ENCODE measurements at regions not wholly inside any gene's neighbourhood (a gene's known extent, or its start where the extent isn't known, plus 50 kb on each side); places are given as distances from the start of the nearest gene placed in this dataset.
"Not testable (repeated sequence)": the region's sequence is repeated elsewhere in the genome, so short reads cannot be mapped to it uniquely, and the experiment has no call there.

GRCh38 chr10:6721964-6722615 lies 142.0 kb upstream of the PRKCQ start:
- no peak for DNase-seq

- no peak for DNase-seq
Measured at GRCh38 chr10:6721480-6721879, 141.4 kb upstream of the PRKCQ start.

GRCh38 chr10:6719561-6719960 lies 139.5 kb upstream of the PRKCQ start:
- DNase-seq, result no peak

DNA sequence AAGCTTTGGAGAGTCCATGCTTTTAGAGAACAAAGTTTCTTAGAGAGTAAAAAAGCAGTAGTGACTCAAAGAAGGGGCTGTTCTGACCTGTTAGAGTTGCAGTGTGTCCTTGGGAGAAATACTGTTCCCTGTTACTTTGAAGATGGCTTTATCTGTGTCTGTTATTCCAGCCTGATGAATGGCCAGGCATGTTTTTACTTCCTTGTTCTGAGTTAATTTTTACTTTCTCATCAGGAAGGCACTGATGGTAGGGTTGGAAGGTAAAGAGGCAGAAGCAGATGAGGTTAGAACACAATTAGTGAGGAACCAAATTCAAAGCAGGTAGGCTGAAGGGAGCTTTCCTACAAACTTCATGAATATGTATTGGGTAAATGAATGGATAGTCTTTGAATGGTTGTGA lies 138.5 kb upstream of the PRKCQ start:
- no peak for DNase-seq

DNA sequence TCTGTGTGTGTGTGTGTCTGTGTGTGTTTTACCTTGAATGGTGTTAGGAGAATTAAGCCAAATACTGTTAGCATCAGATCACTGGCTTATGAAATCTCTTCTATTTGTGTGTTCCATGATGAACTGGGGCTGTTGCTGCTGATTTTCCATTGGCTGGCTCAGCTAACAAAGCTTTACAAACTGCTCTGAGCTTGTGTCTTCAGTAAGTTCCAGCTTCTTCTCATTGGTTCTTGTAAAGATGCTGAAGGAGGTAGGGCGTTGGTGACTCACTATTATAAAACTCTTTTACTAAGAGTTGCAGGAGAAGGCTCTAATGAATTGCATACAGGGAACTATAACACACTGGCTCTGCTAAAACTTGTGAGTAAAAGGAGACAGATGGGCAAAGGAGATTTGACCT lies 136.4 kb upstream of the PRKCQ start:
- DNase-seq, result no peak

DNA sequence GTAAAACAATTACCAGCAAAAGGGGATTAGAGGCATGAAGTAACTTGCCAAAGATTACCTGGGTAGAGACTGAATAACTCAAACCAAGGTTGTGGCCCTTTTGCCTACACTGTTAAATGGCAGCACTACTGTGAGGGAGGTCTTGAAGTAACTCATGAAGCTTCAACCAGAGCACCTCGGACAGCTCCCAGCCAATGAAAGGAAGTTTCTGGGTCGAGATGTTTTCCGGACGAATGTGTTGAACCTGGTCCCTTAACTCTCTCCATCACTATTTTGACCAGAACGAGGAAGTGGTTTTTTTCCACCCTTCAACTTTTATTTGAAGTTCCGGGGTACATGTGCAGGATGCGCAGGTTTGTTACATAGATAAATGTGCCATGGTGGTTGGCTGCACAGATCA lies 133.6 kb upstream of the PRKCQ start:
- no peak for DNase-seq

DNA sequence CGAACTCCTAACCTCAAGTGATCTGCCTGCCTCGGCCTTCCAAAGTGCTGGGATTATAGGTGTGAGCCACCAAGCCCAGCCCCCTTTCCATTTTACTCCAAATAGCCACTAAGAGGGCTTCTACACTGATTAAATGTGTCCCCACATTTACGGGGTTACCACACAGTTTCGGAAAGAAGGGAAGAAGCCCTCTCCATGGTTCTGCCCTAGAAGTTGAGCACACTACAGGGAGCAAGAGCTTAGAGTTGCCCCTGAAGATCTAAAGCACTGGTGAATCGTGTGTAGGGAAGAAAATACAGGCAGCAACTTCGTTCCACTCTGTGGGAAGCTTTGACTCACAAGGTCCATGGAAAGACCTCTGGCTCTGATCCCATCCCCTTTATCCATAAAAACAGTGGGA lies 133.0 kb upstream of the PRKCQ start:
- DNase-seq, result no peak

DNA sequence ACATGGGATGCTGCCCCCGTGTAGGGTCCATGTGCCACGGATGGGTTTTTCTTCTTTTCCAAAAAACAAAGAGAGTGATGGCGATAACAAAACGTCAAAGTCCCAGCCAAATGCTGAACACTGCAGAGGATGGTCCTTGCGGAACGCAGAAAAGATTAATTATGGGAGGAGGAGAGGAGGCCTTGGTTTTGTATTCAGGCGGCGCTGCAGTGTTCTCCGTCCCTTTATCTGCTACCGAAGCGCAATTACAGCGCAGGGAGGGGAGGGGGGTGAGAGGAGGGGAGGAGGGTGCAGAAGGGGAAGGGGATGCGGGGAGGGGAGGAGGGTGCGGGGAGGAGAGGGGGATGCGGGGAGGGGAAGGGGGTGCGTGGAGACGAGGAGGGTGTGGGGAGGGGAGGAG lies 131.8 kb upstream of the PRKCQ start:
- DNase-seq, result no peak

- no peak for DNase-seq
Measured at GRCh38 chr10:6711408-6711841, 131.3 kb upstream of the PRKCQ start.

DNA sequence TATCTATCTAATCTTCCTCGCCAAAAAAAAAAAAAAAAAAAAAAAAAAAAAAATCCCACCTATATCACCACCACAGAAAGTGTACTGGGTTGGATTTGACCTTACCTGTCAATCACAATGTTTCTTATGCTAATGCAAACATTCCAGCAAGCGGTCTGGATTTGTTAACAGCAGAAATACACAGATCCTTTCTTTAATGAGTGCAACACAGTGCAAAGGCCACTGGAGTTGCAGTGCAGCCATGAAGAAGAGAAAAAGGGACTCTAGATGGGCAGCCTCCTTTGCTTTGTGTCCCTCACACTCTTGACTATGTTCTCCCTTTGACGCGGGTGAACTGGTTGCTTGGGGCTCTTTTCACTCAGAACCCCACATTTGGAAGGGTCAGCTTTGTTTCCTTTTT lies 127.3 kb upstream of the PRKCQ start:
- DNase-seq, result no peak

GRCh38 chr10:6706725-6707124 lies 126.6 kb upstream of the PRKCQ start:
- DNase-seq, result no peak

- DNase-seq, result no peak
Measured at GRCh38 chr10:6704896-6705295, 124.8 kb upstream of the PRKCQ start.

- not testable (repeated sequence) for DNase-seq
Measured at GRCh38 chr10:6702833-6703232, 122.8 kb upstream of the PRKCQ start.

GRCh38 chr10:6702030-6702429 lies 122.0 kb upstream of the PRKCQ start:
- DNase-seq, result no peak

GRCh38 chr10:6701289-6701688 lies 121.2 kb upstream of the PRKCQ start:
- no peak for DNase-seq

DNA sequence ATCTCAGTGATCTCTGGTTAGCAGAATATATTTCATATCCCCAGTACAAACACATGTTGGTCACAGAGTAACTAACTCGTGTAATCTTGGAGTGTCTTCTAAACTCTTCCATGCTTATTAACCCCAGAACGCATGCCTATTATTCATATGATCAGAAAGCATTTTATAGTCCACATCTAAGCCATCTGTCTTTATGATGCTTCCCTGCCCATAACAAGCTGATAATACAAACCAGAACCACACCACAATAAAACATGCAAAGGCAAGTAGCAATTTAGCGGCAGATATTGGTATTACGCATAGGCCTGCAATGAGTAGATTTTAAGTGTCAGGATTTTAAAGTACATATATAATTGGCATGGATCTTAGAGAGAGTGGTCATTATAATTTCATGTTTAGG lies 120.0 kb upstream of the PRKCQ start:
- no peak for DNase-seq

- no peak for DNase-seq
Measured at GRCh38 chr10:6699336-6699735, 119.3 kb upstream of the PRKCQ start.

GRCh38 chr10:6695519-6695918 lies 115.4 kb upstream of the PRKCQ start:
- DNase-seq, result no peak

DNA sequence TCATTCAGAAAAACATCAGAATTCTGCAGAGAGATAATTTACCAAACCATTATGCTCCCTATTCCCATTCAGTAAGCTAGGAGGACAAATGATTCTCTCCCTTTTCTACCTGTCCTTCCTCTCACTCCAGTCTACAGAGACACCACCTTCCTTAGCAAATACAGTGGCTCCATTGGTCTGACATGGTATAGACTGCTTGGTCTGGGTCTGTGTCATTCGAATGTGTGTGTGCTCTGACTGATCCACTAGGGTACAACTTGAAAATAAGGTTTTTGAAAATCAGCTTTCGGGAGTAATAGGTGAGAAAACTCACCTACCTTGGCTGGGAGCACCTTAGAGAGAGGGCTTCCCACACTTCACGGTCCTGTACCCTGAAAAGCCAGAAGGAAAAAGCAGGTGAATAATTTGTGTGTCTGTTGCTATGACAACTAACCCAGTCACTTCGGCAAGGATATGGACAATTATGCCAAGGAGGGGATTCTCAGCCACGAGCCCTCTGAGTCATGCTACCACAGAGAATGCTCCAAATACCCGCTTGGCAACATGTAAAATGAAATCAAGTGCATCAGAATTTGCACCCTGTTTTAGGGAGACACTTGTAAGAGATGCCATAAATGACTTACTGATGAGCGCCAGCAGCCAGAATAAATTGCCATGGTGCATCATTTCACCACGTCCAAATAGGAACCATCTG lies 114.5 kb upstream of the PRKCQ start:
- no peak for DNase-seq

- no peak for DNase-seq
Measured at GRCh38 chr10:6692856-6693255, 112.8 kb upstream of the PRKCQ start.

- no peak for DNase-seq
Measured at GRCh38 chr10:6692103-6692502, 112.0 kb upstream of the PRKCQ start.

- DNase-seq, result no peak
Measured at GRCh38 chr10:6689036-6689435, 109.0 kb upstream of the PRKCQ start.

- no peak for DNase-seq
Measured at GRCh38 chr10:6680735-6681134, 100.7 kb upstream of the PRKCQ start.

GRCh38 chr10:6678956-6679355 lies 98.9 kb upstream of the PRKCQ start:
- DNase-seq, result no peak

Data from CD4-positive, alpha-beta T cell treated with Interleukin-17A for 4 hours (primary cell).